ENCODE measurements at regions not wholly inside any gene's neighbourhood (a gene's known extent, or its start where the extent isn't known, plus 50 kb on each side); places are given as distances from the start of the nearest gene placed in this dataset.

DNA sequence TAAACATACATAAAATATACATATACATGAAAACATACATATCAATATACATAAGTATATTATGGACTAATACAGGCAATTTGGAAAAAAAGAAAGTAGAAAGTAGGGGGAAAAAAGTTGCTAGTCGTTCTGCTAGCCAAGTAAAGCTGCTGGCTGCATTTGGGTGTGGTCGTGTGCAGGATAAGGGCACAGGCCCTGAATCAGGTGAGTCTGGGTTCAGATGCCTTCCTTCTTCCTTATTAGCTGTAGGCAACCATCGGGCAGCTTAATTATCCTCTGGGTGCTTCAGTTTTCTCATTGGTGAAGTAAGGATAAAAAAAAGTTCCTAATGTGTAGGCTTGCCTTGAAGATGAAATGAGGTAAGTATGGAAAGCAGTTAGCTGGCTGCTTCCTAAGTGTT, 59.2 kb upstream of the SPRY4 start:
- no peak for TF ChIP-seq ZNF140 (CRISPR knock-in tag; IDR thresholded peaks at IDR 0.05)
- TF ChIP-seq CTCF (IDR thresholded peaks at IDR 0.05 in 2 of 3, conservative IDR thresholded peaks at IDR 0.05 in 1 of 3; ENCODE audit: insufficient read depth in 2 of 3, low read depth in 1 of 3, low read length in 3 of 3) = no peak
- no peak for TF ChIP-seq MBD1 (CRISPR knock-in tag; IDR thresholded peaks at IDR 0.05)
- no peak for TF ChIP-seq ZNF232 (CRISPR knock-in tag; IDR thresholded peaks at IDR 0.05)
- no peak for TF ChIP-seq MTA1 (IDR thresholded peaks at IDR 0.05; ENCODE audit: borderline replicate concordance)
- no peak for TF ChIP-seq REST (IDR thresholded peaks at IDR 0.05; ENCODE audit: borderline replicate concordance)
- no peak for TF ChIP-seq REST (CRISPR knock-in tag; IDR thresholded peaks at IDR 0.05; ENCODE audit: low read depth)
- TF ChIP-seq TRIM28 (IDR thresholded peaks at IDR 0.05) = no peak

Data from K562 (cell line).